ENCODE measurements at regions not wholly inside any gene's neighbourhood (a gene's known extent, or its start where the extent isn't known, plus 50 kb on each side); places are given as distances from the start of the nearest gene placed in this dataset.

DNA sequence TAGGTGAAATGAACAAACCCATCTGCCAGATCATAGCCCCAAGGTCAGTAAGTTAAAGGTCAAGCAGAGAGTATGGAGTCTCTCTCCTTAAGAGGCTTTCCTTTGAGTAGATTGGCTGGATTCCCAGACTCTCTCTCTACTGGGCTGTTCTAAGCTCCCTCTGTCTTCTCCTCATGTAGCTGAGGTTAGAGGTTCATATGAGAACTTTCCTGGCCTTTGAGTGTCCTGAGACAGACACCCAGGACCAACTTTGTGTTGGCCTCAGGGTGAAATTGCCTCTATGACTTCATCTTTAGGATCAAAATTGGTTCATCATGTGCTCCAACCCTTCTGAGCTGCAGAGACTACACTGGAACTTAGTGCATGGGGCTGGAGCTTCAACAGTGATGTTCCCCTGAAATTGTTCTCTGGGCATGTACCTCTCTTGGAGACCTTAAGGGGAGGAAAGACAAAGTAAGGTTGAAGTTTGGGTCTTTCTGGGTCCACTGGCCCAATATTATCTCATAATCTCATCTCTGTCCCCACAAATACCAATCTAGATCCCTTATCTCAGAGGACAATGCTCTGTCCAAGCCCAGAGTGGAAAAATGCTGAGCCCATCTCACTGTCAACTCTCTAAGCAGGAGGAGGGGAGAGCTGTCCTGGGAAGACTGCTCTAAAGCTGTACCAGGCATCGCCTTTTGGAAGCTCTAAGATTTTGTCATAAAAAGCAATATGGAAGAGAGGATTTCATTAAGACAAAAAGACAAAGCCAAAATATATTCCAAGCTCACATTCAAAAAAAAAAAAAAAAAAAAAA is 177.3 kb upstream of the ARL4C start:
- no peak for DNase-seq

DNA sequence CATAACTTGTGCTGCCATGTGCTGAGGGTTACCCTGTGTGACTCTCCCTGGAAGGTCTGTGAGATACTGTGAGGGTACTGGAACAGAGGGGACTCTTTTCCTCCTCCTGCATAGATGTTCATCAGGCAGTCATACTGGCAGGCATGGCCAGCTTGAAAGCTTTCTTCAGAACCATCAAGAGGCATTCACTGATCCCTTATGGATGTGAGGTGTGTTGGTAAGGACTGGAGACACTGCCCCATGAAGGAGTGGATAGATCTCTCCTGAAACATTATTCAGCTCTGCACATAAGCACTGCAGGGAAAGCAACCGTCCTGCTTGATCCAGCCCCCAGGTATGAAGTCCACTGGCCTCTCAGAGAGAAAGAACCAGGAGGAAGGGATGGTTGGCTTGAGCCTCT is 176.6 kb upstream of the ARL4C start:
- no peak for DNase-seq

DNA sequence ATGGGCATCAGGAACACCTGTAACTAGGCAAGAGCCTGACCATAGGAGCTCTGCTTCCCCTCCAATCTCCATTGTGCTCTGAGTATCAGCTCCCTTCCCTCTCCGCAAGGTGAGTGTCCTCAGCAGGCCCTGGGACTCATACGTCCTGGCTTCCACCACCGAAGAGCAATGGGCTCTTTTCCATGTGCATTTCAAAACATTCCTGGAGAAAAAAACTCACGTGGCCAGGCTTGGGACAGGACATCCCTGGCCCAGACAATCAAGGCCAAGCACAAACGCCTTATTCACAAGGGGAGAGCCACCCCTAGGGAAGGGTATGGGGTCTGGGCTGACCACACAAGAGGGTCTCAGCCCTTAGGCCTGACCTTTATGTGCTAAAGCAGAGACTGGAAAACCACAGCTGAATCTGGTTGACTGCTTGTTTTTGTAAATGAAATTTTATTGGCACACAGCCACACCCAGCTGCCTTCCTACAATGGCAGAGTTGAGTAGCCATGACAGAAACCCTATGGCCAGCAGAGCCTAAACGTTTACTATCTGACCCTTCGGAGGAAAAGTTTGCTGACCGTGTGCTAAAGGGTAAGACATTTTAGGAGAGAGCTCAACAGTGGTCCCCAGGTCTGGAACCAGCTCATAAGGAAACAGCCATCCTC is 175.7 kb upstream of the ARL4C start:
- DNase-seq, result no peak

DNA sequence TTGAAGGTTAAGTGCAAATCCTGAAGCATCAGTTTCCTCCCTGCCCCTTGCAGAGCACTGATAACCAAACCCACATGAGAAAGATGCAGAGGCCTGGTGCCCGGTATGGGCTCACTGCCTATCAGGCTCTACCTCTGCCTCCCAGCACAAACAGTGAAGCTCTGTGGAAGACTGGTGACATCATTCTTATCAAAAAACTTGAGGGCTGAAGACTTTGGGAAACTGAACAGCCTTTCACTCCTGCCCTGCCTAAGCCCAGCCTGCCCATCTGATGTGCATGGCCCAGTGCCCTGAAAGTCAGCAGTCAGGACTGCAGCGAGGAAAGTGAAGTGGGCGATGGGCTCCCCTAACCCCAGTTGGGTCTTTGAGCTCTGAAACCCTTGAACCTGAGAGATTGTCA is 174.8 kb upstream of the ARL4C start:
- DNase-seq, result no peak

DNA sequence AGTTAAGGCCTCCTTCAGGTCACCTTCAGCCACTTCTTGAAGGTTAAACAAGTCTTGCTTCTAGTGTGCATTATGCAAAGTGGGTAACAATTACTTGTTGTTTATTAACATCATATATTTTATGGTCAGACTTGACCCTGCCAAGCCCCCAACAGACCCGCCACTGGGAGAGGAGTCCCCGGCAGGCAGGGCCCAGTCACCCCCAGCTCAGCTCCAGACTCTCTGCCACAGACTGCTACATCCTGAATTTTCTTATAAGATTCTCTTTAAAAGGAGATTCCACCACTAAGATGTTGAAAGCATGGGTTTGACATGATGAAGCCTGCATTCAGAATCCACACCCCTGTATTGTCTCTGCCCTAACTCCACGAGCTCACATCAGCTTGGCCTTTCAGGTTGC is 174.3 kb upstream of the ARL4C start:
- no peak for DNase-seq

DNA sequence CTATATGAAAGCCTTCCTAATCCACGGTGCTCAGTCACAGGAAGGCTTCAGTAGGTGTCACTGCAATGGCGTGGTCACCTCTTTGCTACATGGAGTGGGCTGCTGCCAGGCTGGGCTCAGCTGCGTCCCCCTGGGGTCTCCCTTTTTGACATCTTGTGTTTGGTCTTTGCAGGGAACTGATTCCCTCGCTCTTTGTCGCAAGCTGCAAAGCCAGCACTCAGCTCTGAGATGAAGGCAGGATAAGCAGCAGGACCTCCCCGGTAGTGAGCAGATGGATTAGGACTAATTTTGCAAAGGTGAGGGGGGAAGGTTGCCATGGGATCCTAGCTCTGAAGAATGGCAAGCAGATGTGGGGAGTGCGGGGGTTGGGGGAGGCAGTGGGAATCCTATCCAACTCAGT is 173.9 kb upstream of the ARL4C start:
- DNase-seq, result no peak

DNA sequence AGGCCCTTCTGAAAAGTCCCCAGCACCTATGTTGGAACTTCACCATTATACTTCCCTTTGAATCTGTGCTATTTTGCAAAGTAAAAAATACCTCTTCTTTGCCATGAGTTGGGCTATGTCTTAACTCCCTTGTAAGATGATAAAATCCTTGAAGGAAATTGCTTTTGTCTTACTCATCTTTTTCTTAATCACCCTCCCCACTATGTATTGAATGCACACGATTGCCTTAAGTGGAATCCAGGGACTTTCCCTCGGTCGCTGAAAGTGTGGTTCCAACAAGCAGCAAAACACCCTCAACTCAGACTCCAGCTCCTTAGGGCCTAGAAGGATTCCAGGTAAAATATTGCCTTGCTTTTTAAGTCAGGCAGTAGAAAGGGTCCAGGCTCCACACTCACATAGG is 173.2 kb upstream of the ARL4C start:
- peak in 1 of 3 donors; percentile 1 for DNase-seq

DNA sequence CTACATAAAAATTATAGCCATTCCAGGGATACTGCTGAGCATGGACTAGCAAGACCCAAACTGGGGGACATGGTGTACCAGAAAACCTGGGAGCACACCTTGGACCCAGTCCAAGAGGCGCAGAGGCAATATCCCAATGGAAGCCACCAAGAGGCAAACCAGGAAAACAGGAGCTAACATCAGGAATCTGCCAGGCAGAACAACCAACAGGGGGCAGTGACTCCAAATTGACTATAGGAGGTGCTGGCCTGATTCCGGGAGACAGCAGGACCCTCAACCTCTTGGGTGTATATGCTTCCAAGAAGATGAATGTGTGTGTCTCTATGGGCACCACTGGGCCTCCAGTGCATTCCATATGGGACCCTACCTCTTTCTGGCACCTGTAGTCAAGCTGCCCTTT is 172.7 kb upstream of the ARL4C start:
- DNase-seq, result peak in 1 of 3 donors; percentile 1

DNA sequence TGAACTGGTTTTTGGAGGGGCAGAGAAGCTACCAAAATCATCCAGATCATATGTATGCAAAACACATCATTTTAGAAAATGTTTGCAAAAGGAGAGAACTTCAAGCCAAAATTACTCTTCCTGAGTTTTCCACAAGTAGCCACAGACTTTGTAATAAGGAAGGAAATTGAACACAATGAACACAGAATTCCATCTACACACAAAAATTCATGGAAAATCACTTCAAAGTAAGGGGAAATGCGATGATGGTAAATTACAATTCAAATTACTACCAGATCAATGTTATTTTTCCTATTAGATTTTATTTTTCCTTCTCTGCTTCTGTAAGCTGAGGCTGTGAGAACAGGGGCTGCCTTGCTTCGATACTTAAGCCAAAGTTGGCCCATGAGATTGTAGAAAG is 172.1 kb upstream of the ARL4C start:
- no peak for DNase-seq

DNA sequence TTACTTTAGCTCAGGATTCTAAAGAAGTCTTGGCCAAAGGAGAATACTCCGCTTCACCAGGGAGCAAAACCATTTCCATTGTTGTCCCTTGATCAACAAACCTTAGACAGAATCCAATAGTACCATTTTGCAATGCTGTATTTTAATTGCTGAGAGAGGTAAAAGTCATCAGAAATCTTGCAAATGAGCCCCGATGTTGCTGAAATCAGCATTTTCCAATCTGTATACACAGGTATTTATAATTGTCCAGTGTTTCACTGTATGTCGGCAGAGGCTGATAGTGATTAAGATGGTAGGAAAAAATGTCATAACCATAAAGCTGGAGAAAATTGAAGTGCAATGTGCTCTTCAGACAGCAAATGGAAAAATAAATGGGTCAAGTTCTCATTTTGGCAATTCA is 170.0 kb upstream of the ARL4C start:
- no peak for DNase-seq

DNA sequence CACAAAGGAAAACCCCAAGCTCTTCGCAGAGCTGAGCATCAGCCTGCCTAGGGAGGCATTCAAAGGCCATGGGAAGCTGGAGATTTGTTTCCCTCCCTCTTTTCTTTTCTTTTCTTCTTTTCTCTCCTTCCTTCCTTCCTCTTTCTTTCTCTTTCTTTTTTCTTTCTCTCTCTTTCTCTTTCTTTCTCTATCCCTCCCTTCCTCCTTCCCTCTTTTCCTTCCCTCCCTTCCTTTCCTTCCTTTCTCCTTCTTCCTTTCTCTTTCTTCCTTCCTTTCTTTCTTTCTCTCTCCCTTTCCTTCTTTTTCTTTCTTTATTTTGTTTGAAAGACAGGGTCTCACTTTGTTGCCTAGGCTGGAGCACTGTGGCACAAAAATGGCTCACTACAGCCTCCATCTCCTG is 168.4 kb upstream of the ARL4C start:
- DNase-seq, result no peak

DNA sequence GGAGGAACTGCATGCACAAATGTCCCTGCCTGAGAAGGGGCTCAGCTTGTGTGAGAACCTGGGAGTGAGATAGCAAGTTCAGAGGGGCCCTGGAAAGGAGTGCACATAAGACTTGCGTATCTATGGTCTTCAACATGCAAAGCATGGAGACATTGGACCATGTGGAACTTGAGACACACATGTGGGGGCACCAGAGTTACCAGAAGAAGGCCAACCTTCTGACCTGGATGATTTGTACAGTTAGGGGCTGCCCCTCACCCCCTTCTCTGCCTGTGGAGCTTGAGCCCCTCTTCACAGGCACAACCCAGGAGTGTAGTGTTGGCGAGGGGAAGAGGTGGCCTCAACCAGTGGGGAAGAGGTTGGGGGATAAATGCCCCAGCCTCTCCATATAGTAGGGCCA is 165.0 kb upstream of the ARL4C start:
- no peak for DNase-seq

DNA sequence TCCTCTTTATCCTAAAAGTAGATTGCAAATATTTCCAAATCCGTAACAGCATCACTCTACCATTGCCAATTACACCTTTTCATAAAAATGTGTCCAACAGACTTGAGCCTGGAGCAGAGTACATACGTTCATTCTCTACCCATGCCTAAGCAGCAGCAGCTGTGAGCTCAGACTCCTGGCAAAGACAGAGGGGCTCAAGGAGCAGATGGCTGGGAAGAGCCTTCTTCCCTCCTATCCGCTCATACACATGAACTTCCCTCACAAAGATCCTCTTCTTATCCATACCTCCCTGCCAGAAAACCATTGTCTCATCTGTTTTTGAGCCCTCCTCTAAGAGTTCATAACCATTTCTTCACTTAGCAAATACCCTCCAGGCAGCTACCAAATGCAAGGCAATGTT is 164.3 kb upstream of the ARL4C start:
- DNase-seq, result no peak

DNA sequence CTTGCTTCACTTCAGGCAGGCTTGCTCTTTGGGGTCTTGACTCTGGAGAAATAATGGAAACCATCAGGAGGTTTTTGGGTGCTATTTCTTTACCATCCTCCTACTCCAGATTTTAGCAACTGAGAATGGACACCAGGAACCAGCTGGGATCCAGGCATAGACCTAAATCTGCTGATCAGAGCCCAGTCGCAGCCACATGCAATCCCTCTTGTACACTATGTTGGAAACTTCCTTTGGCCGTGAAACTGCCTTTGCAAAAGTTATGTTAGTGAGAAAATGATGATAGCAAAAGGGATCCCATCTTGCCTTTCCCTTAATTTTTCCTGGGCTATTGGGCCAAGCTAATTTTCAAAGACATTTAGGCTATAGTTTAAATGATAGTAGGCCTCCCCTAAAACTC is 158.8 kb upstream of the ARL4C start:
- no peak for DNase-seq

DNA sequence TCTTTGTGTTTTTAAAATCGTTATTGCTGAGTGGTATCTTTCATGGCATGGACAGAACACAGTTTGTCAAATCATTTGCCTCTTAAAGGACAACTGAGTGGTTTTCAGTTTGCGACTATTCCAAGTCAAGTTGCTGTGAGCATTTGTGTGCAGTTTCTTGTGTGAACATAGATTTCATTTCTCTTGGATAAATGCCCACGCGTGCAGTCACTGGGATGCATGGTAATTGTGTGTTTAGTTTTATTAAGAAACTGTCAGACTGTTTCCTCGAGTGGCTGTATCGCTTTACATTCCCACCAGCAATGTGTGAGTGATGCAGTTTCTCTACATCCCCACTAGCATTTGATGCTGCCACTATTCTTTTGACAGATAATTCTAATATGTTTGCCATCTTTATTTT is 154.0 kb upstream of the ARL4C start:
- DNase-seq, result no peak

DNA sequence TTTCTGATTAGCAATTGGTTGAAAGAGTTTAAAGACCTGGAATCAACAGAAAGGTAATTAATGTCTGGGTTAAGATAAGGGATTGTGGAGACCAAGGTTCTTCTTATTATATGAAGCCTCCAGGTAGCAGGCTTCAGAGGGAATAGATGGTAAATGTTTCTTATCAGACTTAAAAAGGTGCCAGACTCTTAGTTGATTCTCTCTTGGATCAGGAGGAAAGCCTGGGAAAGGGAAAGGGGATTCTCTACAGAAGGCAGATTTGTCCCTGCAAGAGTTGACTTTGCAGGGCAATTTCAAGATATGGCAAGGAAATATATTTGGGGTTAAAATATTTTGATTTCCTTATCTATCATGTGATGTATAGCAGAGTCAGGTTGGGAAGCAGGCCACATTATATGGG is 153.1 kb upstream of the ARL4C start:
- no peak for DNase-seq

DNA sequence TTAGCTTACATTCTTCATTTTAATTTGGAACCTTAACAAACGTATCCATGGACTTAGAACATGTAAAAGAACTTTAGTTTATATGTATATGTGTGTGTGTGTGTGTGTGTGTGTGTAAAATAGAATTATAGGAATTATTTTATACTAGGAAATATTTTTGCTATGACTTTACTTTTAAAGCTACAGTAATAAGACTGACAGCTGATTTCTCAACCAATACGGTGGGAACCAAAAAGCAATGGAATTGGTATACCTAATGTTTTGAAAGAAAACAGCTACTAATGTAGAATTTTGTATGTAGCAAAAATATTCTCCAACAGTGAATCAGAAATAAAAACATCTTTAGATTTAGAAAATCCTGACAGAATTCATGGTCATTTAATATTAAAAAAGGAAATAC is 146.5 kb upstream of the ARL4C start:
- no peak for DNase-seq

DNA sequence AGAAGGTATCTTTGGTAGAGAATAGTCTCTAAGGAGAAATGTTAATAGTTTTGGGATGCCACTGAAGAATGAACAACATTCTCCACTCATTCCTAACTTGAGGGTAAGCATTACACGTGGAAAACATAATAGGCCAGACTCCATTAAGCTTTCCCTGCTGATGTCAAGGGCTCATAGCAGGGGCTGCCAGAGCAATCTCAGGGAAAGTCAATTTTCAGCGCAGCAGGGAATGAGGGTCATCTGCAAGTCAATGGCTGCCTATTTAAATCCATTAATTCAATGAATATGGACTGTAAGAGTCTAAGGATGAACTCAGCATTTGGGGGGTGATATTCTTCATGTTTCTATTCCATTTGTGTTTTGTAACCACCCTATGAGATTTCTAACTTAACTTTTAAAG is 144.2 kb upstream of the ARL4C start:
- DNase-seq, result no peak

DNA sequence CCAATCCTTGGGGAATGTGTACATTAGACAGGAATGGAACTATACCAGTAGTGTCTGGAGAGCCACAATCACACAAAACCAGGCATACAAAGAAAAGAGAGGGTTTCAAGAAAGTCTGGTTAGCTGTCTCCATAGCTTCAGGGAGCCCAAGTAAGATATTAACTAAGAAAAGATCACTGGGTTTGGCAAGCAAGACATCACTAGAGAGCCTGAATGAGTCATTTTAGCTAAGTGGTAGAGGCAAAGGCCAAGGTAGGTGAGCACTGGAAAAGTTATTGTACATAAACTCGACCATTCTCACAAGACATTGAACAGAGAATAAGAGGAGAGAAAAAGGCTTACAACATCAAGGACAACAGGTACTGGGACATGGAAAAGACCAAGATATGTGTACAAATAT is 143.8 kb upstream of the ARL4C start:
- no peak for DNase-seq

DNA sequence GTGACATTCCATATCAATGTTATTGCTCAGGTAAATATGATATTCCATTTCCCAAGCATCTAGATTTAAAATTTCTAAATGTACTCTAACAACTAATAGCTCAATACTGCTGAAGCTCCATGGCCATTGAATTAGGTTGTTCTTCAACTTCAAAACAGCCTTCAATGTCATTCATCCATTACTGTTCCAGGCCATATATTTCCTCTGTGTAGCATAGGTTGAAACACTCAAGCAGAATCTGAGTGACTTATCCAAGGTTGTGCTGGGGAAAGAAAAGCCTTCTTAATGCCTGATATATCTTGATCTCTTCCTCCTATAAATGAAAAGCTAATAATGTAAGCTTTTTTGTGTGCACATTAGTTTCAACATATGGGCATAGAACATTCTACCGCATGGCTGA is 142.1 kb upstream of the ARL4C start:
- no peak for DNase-seq

DNA sequence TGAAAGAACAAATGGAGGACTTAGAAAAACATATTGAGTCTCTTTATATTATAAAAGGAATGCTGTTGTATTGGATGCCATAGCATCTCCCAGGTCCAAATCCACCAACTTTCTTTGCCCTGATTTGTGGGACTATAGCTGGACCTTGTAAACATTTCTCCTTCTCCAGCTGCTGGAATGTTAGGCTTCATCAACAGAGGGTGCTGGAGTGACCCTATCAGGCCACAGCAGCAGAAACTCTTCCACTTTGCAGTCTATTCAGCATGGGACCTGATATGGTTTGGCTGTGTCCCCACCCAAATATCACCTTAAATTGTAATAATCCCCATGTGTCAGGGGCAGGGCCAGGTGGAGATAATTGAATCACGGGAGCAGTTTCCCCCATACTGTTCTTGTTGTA is 138.4 kb upstream of the ARL4C start:
- DNase-seq, result no peak

DNA sequence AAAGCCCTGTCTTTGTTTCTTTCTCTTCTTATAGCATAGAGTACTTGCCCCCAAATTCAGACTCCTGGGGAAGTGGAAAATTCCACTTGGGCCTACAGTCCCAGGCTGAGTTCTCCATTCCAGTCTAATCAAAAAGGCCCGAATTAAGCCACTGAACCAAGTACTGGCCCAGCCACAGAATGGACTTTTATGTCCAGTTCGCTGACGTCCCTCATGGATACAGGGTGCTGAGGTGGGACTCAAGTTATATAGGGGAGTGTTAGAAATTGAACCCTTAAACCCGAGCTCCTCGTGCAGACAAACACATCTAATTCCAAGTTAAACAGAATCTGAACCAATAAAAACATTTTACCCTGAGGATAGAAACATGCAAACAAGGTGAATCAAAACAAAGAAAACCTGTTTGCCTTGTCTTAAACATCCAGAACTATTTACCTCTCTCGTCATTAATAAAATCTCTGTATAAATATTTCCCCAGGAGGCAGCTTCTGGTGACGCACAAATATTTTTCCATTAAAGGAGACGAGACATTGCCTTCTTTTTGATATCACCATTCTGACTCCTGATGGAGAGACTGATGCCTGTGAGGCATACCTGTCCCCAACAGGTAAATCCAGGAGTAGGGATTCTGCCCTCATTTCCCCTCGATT is 136.8 kb upstream of the ARL4C start:
- no peak for DNase-seq

DNA sequence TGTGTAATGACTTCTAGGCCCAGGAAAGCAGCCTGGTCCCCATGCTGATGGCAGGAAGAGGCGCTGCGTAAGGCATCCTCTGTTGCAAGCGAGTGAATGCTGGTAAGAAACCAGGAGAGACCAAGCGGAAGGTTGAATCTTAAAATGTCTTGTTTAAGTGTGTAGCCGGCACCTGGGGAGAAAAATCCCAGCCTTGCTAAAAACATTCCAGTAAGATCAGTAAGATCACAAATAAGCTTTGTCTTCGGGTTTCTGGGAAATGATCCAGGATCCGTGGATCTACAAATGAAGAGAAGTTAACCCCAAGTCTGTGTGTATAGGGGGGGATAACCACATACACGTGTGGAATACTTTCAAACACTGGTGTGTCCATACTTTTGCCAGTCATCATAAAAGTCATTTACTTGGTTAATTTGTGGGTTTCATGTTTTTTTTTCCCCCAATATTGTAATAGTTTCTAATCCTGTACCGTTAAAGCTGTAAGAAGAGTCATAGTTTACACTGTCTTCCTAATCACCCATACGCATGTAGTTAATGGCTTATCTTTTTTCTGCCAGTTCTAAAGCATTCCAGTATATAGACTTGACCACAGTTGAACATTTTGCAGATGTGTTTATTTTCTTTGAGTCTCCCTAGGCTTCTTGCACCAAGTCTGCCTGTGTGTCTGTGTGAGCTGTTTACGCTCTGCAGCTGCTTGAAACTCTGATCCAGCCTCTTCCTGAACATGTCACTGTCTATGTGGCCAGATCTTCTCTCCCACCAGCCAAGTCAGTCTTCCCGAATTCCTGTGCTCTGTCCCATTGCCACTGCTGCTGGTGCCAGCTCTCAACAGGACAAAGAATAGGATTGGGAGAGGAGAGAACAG is 135.9 kb upstream of the ARL4C start:
- no peak for DNase-seq

Data from suppressor macrophage treated with lipopolysaccharide for 1 hour (primary cell).